ENCODE measurements at regions not wholly inside any gene's neighbourhood (a gene's known extent, or its start where the extent isn't known, plus 50 kb on each side); places are given as distances from the start of the nearest gene placed in this dataset.
"Not testable (repeated sequence)": the region's sequence is repeated elsewhere in the genome, so short reads cannot be mapped to it uniquely, and the experiment has no call there.

DNA sequence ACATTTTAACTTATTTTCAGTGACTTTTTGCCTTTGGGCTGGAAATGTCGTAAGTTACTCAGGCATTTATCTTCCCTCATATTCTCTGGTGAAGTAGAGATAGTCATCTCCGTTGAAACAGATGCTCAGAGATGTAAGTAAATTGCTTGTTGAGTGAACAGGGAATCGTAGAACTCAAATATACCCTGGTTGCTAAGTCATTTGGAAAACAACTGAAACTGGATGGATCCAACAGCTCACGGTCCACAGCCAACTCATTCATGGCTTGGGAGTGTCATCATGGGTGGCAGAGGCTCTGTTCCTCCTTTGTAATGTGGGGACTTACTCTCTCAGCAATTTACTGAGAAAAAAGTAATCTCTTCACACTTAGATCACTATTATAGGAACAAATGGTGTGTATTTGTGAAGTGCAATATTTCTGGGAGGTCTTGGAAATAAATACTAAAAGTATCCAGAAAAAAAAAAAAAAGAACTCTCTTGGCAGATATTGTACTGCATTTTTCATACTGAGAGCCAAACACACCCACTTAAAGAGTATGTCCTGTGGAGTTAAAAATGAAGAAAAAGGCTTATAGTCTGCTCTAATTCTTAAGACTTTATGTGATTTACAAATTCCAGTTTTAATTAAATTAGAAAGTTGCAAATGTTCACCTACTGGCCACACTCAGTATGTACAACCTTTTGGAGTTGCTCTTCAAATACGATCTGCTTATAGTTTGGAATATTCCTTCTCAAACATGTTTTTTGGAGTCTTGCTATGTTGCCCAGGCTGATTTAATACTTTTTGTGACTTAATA, 107.4 kb downstream of the LEPR start:
- no peak for DNase-seq

- DNase-seq = no peak
Measured at GRCh38 chr1:65531972-65532570, 111.6 kb downstream of the LEPR start.

- no peak for DNase-seq
Measured at GRCh38 chr1:65535981-65536380, 115.5 kb downstream of the LEPR start.

DNA sequence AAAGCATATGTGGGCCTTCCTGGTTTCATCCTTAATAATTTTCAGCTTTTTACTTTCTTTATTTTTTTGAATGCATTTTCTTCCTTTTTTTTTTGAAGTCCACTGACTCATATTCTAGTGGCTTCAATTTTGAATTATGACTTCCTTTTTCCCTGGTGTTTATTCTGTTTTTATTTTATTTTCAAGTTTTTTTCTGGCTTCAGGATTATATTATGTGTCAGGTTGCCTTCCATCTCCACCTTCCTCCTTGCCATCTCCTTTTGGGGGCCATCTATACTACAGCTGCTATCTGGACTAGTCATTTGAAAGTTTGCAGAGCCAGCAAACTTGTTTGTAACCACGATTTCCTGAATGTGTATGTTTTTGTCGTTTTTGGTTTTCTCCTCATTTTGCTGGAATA, 117.6 kb downstream of the LEPR start:
- DNase-seq = no peak

DNA sequence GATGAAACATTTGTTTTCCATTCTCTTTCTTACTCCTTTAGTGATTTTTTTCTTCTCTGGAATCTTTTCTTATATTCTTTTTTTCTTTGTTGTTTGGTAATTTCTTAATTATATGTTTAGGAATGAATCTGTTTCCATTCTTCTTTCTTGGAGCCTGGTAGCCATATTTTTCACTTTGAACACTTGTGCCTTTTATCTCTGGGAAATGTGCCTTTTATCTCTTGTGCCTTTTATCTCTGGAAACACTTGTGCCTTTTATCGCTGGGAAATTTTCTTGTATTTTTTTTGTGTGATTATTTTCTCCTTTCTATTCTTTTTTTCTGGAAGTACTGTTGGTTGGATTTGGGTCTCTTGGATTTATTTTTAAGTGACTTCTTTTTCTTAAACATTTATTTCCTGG, 118.2 kb downstream of the LEPR start:
- no peak for DNase-seq

GRCh38 chr1:65539266-65540131, 119.0 kb downstream of the LEPR start:
- DNase-seq = no peak

- DNase-seq = no peak
Measured at GRCh38 chr1:65541161-65541560, 120.7 kb downstream of the LEPR start.

DNA sequence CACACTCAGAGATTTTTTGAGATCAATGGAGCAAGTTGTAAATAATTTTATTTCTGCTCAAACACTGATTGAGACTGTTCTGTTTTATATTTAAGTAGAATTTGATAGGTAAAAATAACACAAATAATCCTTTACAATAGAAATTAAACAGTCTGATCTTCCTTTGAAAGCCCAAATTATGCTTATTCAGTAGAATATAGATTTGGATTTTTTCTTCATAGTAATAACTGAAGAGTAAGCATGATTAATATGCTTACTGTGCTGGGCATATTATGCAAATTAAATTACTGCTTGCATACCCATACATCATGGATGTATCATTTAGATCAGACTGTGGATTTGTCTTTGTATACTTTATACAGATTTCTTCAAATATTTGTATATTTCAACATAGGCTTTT, 121.4 kb downstream of the LEPR start:
- DNase-seq = no peak

GRCh38 chr1:65542592-65542991, 122.1 kb downstream of the LEPR start:
- DNase-seq = not testable (repeated sequence)

DNA sequence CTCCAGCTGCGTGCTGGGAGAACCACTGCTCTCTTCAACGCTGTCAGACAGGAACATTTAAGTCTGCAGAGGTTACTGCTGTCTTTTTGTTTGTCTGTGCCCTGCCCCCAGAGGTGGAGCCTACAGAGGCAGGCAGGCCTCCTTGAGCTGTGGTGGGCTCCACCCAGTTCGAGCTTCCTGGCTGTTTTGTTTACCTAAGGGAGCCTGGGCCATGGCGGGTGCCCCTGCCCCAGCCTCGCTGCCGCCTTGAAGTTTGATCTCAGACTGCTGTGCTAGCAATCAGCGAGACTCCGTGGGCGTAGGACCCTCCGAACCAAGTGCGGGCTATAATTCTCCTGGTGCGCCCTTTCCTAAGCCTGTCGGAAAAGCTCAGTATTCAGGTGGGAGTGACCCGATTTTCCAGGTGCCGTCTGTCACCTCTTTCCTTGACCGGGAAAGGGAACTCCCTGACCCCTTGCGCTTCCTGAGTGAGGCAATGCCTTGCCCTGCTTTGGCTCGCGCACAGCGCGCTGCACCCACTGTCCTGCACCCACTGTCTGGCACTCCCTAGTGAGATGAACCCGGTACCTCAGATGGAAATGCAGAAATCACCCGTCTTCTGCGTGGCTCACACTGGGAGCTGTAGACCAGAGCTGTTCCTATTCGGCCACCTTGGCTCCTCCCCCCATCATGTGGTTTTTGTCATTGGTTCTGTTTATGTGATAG, 130.0 kb downstream of the LEPR start:
- not testable (repeated sequence) for DNase-seq

DNA sequence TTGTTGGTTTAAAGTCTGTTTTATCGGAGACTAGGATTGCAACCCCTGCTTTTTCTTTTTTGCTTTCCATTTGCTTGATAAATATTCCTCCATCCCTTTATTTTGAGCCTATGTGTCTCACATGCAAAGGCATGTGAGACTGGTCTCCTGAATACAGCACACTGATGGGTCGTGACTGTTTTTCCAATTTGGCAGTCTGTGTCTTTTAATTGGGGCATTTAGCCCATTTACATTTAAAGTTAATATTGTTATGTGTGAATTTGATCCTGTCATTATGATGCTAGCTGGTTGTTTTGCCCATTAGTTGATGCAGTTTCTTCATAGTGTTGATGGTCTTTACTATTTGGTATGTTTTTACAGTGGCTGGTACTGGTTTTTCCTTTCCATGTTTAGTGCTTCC, 132.0 kb downstream of the LEPR start:
- DNase-seq = not testable (repeated sequence)

GRCh38 chr1:65554086-65554764, 133.8 kb downstream of the LEPR start:
- DNase-seq = not testable (repeated sequence)

DNA sequence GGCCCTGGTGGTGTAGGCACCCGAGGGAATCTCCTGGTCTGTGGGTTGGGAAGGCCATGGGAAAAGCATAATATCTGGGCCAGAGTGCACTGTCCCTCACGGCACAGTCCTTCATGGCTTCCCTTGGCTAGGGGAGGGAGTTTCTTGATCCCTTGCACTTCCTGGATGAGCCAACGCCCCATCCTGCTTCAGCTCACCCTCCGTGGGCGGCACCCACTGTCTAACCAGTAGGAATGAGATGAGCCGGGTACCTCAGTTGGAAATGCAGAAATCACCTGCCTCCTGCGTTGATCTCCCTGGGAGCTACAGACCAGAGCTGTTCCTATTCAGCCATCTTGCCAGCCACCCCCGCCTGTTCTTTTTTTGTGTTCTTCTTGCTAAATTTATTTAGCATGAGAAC, 134.4 kb downstream of the LEPR start:
- DNase-seq = no peak

DNA sequence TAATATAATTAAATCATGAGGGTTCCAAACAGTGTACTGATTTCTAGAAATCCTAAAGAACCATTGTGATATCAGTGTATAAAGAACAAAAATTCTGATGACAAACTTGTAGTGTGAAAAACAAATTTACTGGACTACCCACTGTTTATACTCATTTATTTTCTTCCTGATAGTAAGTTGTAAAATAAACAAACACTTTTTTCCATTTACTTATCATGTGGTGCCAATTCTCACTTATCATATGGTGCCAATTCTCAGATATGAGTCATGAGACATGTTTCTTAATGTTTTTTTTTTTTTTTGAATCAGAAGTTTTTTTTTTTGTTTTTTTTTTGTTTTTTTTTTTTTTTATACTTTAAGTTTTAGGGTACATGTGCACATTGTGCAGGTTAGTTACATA, 137.7 kb downstream of the LEPR start:
- no peak for DNase-seq

GRCh38 chr1:65564493-65564892, 144.0 kb downstream of the LEPR start:
- no peak for DNase-seq

DNA sequence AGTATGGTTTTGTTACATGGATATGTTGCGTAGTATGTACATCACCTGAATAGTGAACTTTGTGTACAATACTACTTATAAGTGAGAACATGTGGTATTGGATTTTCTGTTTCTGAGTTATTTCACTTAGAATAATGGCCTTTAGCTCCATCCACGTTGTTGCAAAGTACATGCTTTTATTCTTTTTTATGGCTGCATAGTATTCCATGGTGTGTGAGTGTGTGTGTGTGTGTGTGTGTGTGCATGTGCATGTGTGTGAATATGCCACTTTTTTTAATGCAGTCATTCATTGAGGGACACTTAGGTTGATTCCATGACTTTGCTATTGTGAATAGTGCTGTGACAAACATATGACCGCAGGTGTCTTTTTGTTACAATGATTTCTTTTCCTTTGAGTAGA, 147.8 kb downstream of the LEPR start:
- no peak for DNase-seq

DNA sequence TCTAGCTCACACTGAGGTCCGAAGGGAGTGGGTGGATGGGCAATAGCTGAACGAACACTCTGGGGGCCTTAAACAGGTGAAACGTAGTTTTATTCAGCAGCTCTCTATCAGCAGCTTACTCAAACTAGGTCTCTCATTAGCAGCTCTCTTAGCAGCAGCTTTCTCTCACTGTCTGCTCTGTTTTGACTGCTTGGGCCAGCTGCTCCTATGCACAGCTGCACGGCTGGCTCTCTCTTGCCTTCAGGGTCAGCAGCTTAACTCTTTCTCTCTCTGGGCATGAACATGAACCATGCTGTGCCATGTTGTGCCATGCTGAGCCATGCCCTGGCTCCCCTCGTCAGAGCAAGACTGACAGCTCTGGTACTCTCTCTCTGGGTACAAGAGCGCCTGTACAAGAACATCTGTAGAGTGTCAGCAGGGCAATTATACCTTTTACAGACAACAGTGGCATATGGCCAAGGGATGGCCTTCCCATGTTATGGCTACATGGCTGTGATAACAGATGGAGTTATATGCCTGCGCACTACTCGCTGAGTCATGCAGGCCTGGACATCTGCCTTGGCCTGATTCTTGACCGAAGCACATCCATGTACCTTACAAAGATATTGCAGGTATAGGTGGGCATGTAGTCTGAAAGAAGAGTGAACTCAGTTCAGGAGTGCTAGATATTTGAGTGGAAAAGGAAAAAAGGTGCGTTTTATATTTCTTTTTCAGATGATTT, 152.4 kb downstream of the LEPR start:
- no peak for DNase-seq

DNA sequence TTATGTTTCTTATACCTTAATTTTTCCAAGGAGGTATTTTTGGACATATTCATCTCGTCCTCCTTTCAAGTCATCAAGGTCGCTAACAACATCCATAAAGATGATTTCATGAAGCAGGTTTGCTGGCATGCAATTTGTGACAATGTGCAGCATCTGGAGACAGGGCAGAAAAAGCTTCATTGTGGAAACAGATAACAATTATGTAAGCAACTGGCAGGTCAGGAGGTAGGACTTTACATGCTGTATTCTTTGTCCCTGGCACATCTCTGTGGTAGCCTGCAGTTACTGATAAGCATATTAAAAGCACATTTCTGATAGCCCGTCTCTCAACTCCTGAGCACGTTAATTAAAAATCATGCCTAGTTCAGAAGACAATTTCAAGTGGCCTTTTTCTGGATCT, 156.8 kb downstream of the LEPR start:
- DNase-seq = no peak

DNA sequence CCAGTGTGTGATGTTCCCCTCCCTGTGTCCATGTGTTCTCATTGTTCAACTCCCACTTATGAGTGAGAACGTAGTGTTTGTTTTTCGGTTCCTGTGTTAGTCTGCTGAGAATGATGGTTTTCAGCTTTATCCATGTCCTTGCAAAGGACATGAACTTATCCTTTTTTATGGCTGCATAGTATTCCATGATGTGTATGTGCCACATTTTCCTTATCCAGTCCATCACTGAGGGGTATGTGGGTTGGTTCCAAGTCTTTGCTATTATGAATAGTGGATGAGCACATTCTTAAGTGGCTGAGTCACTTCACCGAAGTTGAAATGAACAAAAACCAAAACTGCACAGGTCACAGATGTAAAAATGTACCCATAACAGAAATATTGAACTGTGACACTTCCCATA, 157.5 kb downstream of the LEPR start:
- not testable (repeated sequence) for DNase-seq

GRCh38 chr1:65581119-65581518, 160.7 kb downstream of the LEPR start:
- DNase-seq = no peak

DNA sequence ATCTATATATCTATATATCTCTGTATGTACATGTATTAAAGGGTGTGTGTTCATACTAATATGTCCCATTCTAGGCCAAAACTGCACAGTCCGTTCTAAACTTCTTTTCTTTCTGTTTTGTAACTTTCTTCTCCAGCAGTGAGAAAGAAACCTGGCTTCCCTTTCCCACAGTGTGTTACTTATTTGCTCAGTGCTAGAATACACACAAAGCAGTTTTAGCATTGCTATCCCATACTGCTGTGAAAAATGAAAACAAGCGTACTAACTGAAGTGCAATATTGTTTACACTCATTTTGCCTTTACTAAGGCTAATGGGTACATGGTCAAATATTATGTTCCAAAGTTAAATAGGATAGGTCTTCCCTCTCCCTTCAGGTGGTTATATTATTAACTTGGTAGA, 163.9 kb downstream of the LEPR start:
- DNase-seq = no peak

- no peak for DNase-seq
Measured at GRCh38 chr1:65590279-65590678, 169.8 kb downstream of the LEPR start.

Data from stimulated activated naive CD4-positive, alpha-beta T cell treated with Interleukin-2 at 50 U/mL for 16 hours (primary cell).